GM10266 (cell line): ENCODE measurements at regions not wholly inside any gene's neighbourhood (a gene's known extent, or its start where the extent isn't known, plus 50 kb on each side); places are given as distances from the start of the nearest gene placed in this dataset.

ENCODE experiments used
- DNase-seq: peaks from one replicate; pipeline ENCODE4 v3.0.0; 2012; ENCODE audit errors: extremely low spot score
- TF ChIP-seq, protein P1 (sequence below): IDR thresholded peaks from 2 replicates; pipeline ENCODE4 v1.5.1; 2012; ENCODE audit warnings: mild to moderate bottlenecking, low read depth; ENCODE audit not compliant: control insufficient read depth, insufficient read depth; ENCODE audit errors: missing control alignments

DNA sequence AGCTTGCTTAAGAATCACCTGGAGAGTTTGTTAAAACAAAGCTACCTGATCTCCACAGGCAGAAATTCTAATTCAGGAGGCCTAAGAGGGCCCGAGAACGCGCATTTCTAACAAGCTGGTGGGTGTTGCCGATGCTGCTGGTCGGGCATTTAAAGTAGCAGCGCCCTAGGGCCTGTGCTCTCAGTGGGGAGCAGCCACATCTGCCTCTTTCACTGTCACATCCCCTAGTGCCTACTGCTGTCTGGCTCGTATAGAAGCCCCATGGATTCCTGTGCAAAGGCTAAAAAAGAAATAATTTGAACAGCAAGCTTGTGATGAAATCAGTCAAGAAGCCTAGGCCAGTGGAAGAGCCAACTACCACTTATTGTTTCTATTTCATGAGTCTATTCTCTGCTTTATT is 126.7 kb upstream of the SMIM21 start:
- no peak for DNase-seq
- TF ChIP-seq, protein P1, sequence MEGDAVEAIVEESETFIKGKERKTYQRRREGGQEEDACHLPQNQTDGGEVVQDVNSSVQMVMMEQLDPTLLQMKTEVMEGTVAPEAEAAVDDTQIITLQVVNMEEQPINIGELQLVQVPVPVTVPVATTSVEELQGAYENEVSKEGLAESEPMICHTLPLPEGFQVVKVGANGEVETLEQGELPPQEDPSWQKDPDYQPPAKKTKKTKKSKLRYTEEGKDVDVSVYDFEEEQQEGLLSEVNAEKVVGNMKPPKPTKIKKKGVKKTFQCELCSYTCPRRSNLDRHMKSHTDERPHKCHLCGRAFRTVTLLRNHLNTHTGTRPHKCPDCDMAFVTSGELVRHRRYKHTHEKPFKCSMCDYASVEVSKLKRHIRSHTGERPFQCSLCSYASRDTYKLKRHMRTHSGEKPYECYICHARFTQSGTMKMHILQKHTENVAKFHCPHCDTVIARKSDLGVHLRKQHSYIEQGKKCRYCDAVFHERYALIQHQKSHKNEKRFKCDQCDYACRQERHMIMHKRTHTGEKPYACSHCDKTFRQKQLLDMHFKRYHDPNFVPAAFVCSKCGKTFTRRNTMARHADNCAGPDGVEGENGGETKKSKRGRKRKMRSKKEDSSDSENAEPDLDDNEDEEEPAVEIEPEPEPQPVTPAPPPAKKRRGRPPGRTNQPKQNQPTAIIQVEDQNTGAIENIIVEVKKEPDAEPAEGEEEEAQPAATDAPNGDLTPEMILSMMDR: no peak

DNA sequence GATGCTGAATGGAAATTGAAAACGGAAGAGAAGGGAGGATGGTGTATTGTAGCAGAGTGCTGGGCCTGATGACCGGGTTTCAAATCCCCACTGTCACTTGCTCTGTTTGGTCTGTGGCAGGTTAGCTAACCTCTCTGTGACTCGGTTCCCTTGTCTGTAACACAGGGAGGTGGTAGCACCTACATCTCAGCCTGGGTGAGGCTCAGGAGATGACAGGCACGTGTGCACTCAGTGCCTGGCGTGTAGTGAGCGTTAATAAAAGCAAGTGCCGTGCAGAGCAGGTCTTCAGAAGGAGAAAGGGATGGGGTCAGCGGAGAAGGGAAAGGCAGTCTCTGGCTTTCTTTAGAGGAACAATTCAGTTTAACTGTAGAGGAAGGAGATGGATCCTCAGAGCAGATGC is 125.5 kb upstream of the SMIM21 start:
- TF ChIP-seq, protein P1: no peak

DNA sequence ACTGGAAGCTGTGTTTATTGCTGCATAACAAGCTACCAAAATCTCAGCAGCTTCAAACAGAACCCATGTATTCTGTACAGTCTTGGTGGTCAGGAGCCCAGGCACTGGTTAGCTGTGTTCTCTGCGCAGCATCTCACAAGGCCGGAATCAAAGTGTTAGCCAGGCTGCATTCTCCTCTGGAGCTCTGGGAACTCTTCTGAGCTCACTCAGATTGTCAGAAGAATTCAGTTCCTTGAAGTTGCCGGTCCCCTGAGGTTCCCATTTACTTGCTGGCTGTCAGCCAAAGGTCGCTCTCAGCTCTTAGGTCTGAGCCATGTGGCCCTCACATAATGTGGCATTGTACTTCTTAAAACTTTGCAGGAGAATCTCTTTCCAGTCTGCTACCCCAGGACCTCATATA is 123.6 kb upstream of the SMIM21 start:
- no peak for DNase-seq

More for the DNA sequence above, 125.5 kb upstream of the SMIM21 start:
- DNase-seq: no peak

DNA sequence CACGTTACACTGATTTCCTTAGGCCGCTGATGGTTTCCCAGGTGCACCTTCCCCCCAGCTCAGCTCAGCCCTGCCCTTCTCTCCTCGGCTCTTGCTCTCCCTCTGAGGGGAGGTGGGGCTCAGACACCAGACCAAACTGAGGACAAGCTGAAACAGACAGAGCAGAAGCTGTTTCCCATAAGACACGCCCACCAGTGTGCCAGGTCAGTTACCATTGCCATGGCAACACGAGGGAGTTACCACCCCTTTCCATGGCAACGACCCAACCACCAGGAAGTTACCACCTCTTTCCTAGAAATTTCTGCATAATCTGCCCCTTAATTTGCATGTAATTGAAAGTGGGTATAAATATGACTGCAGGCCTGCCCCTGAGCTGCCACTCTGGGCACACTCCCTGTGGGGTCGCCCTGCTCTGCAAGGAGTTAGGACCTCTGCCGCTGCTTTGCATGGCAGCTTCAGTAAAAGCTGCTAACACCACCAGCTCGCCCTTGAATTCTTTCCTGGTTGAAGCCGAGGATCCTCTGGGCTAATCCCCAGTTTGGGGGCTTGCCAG is 120.9 kb upstream of the SMIM21 start:
- TF ChIP-seq, protein P1: no peak
- DNase-seq: no peak

More for the DNA sequence above, 123.6 kb upstream of the SMIM21 start:
- TF ChIP-seq, protein P1: no peak

DNA sequence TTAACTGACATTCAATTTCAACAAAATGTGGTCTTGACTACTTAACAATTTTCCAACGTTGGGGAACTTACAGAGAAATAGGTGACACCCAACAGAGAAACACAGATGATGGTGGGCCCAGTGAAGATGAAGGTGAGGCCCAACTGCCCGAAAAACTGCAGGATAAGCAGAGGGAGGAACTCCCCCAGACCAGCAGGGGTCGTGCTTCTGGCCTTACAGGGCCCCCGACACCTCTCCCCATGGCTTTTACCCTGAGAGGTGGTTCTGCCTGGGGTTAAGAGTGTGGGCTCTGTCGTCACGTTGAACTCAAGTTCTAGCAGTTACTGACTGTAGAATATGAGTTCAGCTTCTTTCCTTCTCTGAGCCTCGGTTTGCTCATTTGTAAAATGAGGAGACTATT is 119.5 kb upstream of the SMIM21 start:
- no peak for DNase-seq
- TF ChIP-seq, protein P1: no peak

DNA sequence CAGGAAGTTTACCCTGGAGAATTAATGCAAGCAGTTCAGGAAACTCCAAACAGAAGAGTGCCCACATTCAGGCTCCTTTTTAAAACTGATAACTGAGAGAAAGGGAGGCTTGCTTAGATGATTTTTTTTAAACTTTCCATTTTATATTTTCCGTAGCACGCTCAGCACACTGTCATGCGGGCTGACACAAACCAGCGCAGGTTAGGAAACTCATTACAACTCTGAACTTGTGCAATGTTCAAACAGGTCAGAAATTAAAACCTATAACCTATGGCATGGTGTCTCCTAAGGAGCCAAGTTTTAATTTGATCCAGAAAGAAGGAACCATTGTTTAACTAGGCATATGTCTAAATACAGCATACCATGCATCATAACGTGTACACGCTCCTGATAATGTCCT is 117.7 kb upstream of the SMIM21 start:
- TF ChIP-seq, protein P1: no peak
- no peak for DNase-seq

DNA sequence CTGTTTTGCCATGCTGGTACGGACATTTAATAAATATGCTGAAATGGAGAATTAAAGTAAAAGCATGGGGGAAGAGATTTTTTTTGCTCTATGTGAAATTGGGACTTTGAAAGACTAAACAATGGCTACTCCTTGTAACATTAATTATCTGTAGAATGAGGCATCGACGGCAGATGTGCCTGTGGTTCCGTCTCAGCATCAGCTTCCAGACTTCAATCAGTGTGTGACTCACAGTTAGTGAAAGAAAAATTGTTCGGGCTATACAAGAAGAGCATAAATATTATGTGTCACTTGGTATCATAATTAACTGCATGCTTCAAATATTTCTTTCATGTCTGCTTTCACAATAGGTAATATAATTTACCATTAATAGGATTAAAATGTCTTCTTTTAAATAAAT is 117.0 kb upstream of the SMIM21 start:
- no peak for DNase-seq
- TF ChIP-seq, protein P1: no peak
